BJ (cell line): ENCODE measurements at regions not wholly inside any gene's neighbourhood (a gene's known extent, or its start where the extent isn't known, plus 50 kb on each side); places are given as distances from the start of the nearest gene placed in this dataset.
A peak's percentile ranks its signal among the peaks of the same experiment; 100 is the strongest.

Experiments
- CTCF ChIA-PET: fragments of 350-600 bp; formaldehyde crosslinking; extraction: SDS; loops from one replicate; lab custom pipeline; 2021; ENCODE audit warnings: antibody characterized with exemption, inconsistent platforms; lab: Yijun Ruan, JAX
- POLR2A ChIA-PET: fragments of 300-600 bp; sonication (Branson Sonifier 250); formaldehyde crosslinking; extraction: SDS; loops from one replicate; lab custom pipeline; 2021; ENCODE audit warnings: antibody characterized with exemption; lab: Charles Lee
- DNase-seq: peaks from one replicate; pipeline ENCODE4 v3.0.0-alpha.2; 2011; ENCODE audit warnings: low read depth
- H3K27me3 ChIP-seq: 2 replicates; pipeline ENCODE4 v1.6.0; 2011; ENCODE audit warnings: low read length; ENCODE audit not compliant: control insufficient read depth, insufficient read depth
- H3K36me3 ChIP-seq: 2 replicates; pipeline ENCODE4 v1.5.1; 2011; ENCODE audit warnings: low read length; ENCODE audit not compliant: control insufficient read depth, insufficient read depth
- H3K4me3 ChIP-seq: 2 replicates; pipeline ENCODE4 v1.5.1; 2011; ENCODE audit warnings: low read depth, mild to moderate bottlenecking, control low read depth, low read length
- CTCF ChIP-seq: IDR thresholded peaks from 2 replicates; pipeline ENCODE4 v1.5.1; 2011; ENCODE audit warnings: low read depth, mild to moderate bottlenecking, control low read depth, inconsistent platforms, low read length, moderate library complexity; ENCODE audit not compliant: insufficient read depth

GRCh38 chr11:112612250-112612849 is 348.9 kb upstream of the NCAM1 start:
- TF ChIP-seq CTCF, result no peak
- H3K27me3 ChIP-seq, result no peaks in the 10 kb centered on the region; the same call in 1 of the 2 replicates
- H3K36me3 ChIP-seq, result no peaks in the 10 kb centered on the region
- no peak for DNase-seq
- ChIA-PET POLR2A (no interaction called here), CTCF (no interaction called here)
- H3K4me3 ChIP-seq, result no peak overlapping the region

GRCh38 chr11:112613051-112613972 is 347.9 kb upstream of the NCAM1 start:
- Histone ChIP-seq H3K4me3 (no peak overlapping the region), H3K27me3 (no peaks in the 10 kb centered on the region; the same call in 1 of the 2 replicates), H3K36me3 (no peaks in the 10 kb centered on the region)
- no peak for TF ChIP-seq CTCF
- peak; percentile 3 for DNase-seq
- ChIA-PET POLR2A (no interaction called here), CTCF (no interaction called here)

- no peak for DNase-seq
- H3K4me3 ChIP-seq, result no peak overlapping the region
- ChIA-PET POLR2A (no interaction called here), CTCF (interaction anchor here (1.1 kb wide), 1 partner anchor 676 kb away, joined by 3 read pairs; no protein-coding TSS in a partner anchor)
- H3K27me3 ChIP-seq, result no peaks in the 10 kb centered on the region; the same call in 1 of the 2 replicates
- TF ChIP-seq CTCF, result no peak
- no peaks in the 10 kb centered on the region for H3K36me3 ChIP-seq
Observed at GRCh38 chr11:112614605-112615004, 346.6 kb upstream of the NCAM1 start.

GRCh38 chr11:112615238-112615637 is 346.0 kb upstream of the NCAM1 start:
- POLR2A ChIA-PET, result no interaction called here
- no peak for DNase-seq
- H3K36me3 ChIP-seq, result no peaks in the 10 kb centered on the region
- no peak for TF ChIP-seq CTCF
- CTCF ChIA-PET, result interaction anchor here (1.1 kb wide), 1 partner anchor 675 kb away, joined by 3 read pairs; no protein-coding TSS in a partner anchor
- no peaks in the 10 kb centered on the region for H3K27me3 ChIP-seq
- H3K4me3 ChIP-seq, result no peak overlapping the region

GRCh38 chr11:112615891-112616290 is 345.3 kb upstream of the NCAM1 start:
- no peak for DNase-seq
- TF ChIP-seq CTCF, result no peak
- POLR2A ChIA-PET, result no interaction called here
- H3K36me3 ChIP-seq, result no peaks in the 10 kb centered on the region
- no peaks in the 10 kb centered on the region for H3K27me3 ChIP-seq
- CTCF ChIA-PET, result no interaction called here
- no peak overlapping the region for H3K4me3 ChIP-seq
